ENCODE measurements at regions not wholly inside any gene's neighbourhood (a gene's known extent, or its start where the extent isn't known, plus 50 kb on each side); places are given as distances from the start of the nearest gene placed in this dataset.
"Not testable (repeated sequence)": the region's sequence is repeated elsewhere in the genome, so short reads cannot be mapped to it uniquely, and the experiment has no call there.

DNA sequence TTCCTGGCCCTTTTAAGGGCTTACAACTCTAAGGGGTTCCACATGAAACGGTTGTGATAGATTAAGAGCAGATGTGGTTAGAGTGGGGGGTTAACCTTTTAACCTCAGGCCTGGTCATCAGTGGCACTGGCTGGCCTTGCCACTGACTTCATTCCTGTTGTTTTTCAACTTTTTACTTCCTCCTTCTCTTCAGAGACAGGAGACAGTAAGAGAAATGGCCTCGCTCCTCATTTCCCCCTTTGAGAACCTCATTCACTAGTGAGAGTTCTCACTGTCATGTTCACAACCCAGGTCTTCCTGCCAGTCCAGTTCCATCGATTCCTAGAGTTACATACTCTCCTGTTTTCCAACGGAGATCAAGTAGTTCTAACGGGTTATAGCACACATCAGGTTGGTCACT, 101.6 kb upstream of the SLC1A4 start:
- no peaks in the 10 kb centered on the region for H3K27me3 ChIP-seq (ENCODE audit: low read depth)
- H3K9me3 ChIP-seq = peaks cover 2% of the 10 kb centered on the region; the same call in 1 of the 2 replicates
- DNase-seq (ENCODE audit: low spot score in 2 of 2) = no peak
- H3K36me3 ChIP-seq (replicated peaks) = no peaks in the 10 kb centered on the region
- in situ Hi-C loops (cut with MboI; ENCODE audit: low sequenced_read_pairs) = no loop called here
- H3K4me1 ChIP-seq = no peaks in the 10 kb centered on the region
- H3K4me3 ChIP-seq = no peak overlapping the region

DNA sequence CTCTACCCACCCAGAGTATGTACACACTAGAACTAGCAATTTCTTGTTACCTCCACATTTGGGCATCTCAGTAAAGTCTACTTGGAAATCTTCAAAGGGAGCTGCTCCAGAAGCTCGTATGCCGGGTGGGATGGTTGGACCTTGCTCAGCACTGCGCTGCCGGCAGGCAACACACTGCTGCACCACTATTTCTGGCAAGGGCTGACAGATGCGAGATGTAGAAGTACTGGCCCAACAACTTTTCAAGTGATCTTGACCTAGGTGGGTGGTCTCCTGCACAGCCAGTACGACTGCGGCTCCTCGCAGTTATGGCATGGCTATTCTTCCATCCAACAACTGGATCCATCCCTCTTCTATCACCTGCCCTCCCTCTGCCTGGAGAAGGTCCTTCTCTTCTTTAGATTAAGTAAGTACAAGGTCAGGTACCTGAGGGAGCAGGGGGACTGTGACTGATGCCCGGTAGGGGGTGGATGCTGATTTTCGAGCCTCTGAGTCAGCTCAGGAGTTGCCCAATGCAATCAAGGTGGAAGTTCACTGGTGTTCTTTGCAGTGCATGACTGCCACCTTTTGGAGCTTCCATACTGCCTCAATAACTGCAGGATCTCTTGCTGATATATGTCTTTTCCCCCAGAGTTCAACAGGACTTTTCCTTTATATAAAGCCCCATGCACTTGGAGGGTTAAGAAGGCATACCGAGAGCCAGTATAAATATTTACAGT, 100.4 kb upstream of the SLC1A4 start:
- Histone ChIP-seq H3K36me3 (replicated peaks) (no peaks in the 10 kb centered on the region), H3K4me1 (no peaks in the 10 kb centered on the region), H3K9me3 (peaks cover 2% of the 10 kb centered on the region; the same call in 1 of the 2 replicates), H3K4me3 (no peak overlapping the region), H3K27me3 (ENCODE audit: low read depth) (no peaks in the 10 kb centered on the region)
- in situ Hi-C loops (cut with MboI; ENCODE audit: low sequenced_read_pairs) = no loop called here
- no peak for DNase-seq (ENCODE audit: low spot score in 2 of 2)

- H3K4me1 ChIP-seq = no peaks in the 10 kb centered on the region
- H3K36me3 ChIP-seq (replicated peaks) = no peaks in the 10 kb centered on the region
- H3K9me3 ChIP-seq = peaks cover 2% of the 10 kb centered on the region; the same call in 1 of the 2 replicates
- DNase-seq (ENCODE audit: low spot score in 2 of 2) = no peak
- in situ Hi-C loops (cut with MboI; ENCODE audit: low sequenced_read_pairs) = no loop called here
- no peaks in the 10 kb centered on the region for H3K27me3 ChIP-seq (ENCODE audit: low read depth)
- no peak overlapping the region for H3K4me3 ChIP-seq
These were observed 99.4 kb upstream of the SLC1A4 start for GRCh38 chr2:64889803-64890202.

- DNase-seq (ENCODE audit: low spot score in 2 of 2); H3K36me3 ChIP-seq (replicated peaks); H3K9me3 ChIP-seq; H3K4me3 ChIP-seq; H3K4me1 ChIP-seq; in situ Hi-C loops (cut with MboI; ENCODE audit: low sequenced_read_pairs); H3K27me3 ChIP-seq (ENCODE audit: low read depth): not testable (repeated sequence)
These were observed 92.6 kb upstream of the SLC1A4 start for GRCh38 chr2:64896572-64896971.

DNA sequence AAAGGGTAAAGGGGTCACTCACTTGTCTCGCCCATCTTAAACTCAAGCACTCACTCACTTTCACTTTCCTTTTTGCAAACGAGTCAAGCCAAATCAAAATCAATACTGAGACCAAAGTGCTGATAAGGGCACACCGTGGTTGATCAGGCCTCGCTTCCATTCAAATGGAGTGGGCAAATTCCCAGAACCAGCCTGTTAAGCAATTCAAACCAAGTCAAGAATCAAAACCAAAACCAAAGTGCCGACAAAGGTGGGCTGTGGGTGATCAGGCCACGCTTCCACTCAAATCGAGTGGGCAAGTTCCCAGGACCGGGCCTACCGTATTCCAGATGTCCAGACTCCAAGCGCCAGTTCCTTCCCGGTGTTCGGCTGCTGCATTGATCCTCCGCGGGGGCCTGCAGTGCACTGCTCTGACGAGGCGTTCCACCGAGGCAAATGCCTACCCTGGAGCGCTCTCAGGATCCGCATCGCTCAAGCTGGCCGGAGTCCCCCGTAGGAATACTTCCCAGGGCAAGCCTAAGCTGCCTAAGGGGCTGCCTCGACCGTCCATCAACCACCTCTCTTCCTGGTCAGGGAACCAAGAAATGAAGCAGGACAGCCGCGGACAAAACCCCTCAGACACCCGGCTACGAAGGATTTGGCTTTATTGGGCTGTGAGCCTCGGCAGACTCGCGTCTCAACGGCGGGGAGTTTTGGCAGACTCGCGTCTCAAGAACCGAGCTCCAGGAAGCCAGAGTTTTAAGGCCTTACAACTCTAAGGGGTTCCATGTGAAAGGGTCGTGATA, 89.9 kb upstream of the SLC1A4 start:
- no peaks in the 10 kb centered on the region for H3K9me3 ChIP-seq
- H3K36me3 ChIP-seq (replicated peaks) = no peaks in the 10 kb centered on the region
- H3K27me3 ChIP-seq (ENCODE audit: low read depth) = peaks cover 2% of the 10 kb centered on the region; the same call in 1 of the 2 replicates
- no peaks in the 10 kb centered on the region for H3K4me1 ChIP-seq
- H3K4me3 ChIP-seq = no peak overlapping the region
- DNase-seq (ENCODE audit: low spot score in 2 of 2) = no peak
- in situ Hi-C loops (cut with MboI; ENCODE audit: low sequenced_read_pairs) = no loop called here

- H3K9me3 ChIP-seq; H3K4me3 ChIP-seq; DNase-seq (ENCODE audit: low spot score in 2 of 2); H3K36me3 ChIP-seq (replicated peaks); H3K27me3 ChIP-seq (ENCODE audit: low read depth); H3K4me1 ChIP-seq: not testable (repeated sequence)
- in situ Hi-C loops (cut with MboI; ENCODE audit: low sequenced_read_pairs) = loop anchor here (25.0 kb wide), 2 partner anchors 287 to 662 kb away; no protein-coding TSS in a partner anchor
These were observed 89.3 kb upstream of the SLC1A4 start for GRCh38 chr2:64899876-64900275.

GRCh38 chr2:64904413-64905329, 84.5 kb upstream of the SLC1A4 start:
- Histone ChIP-seq H3K9me3 (no peaks in the 10 kb centered on the region), H3K27me3 (ENCODE audit: low read depth) (peaks cover 2% of the 10 kb centered on the region; the same call in 1 of the 2 replicates), H3K4me1 (no peaks in the 10 kb centered on the region), H3K4me3 (no peak overlapping the region), H3K36me3 (replicated peaks) (no peaks in the 10 kb centered on the region)
- no peak for DNase-seq (ENCODE audit: low spot score in 2 of 2)
- in situ Hi-C loops (cut with MboI; ENCODE audit: low sequenced_read_pairs) = loop anchor here (25.0 kb wide), 2 partner anchors 283 to 658 kb away; no protein-coding TSS in a partner anchor

- in situ Hi-C loops (cut with MboI; ENCODE audit: low sequenced_read_pairs) = loop anchor here (25.0 kb wide), 2 partner anchors 282 to 657 kb away; no protein-coding TSS in a partner anchor
These were observed 83.7 kb upstream of the SLC1A4 start for GRCh38 chr2:64905338-64906024.

DNA sequence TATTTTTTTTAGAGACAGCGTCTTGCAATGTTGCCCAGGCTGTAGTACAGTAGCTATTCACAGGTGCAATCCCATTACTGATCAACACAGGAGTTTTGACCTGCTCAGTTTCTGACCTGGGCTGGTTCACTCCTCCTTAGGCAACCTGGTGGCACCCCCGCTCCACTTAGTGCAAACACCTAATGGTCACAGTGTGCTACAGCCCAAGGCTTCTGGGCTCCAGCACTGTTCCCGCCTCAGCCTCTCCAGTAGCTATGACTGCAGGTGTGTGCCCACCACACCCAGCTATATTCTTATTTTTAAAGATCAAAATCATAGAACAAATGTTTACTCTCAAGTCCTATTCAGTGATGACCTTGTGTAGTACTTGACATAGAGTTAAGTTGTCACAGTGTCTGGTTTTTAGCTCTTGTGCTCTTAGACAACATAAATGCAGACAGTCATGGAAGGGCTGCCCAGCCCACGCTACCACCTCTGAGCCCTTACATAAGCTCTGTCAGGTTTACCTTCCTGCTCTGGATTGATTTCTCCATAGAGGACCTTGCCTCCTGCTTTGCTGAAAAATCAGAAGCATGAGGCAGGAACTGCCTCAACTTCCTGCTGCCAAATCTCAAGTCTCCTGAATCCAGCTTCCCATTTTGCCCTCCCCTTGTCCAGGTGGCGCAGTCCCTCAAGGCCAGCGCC, 82.2 kb upstream of the SLC1A4 start:
- Histone ChIP-seq H3K4me3 (no peak overlapping the region), H3K36me3 (replicated peaks) (no peaks in the 10 kb centered on the region), H3K27me3 (ENCODE audit: low read depth) (peaks cover 2% of the 10 kb centered on the region; the same call in 1 of the 2 replicates), H3K9me3 (no peaks in the 10 kb centered on the region), H3K4me1 (no peaks in the 10 kb centered on the region)
- DNase-seq (ENCODE audit: low spot score in 2 of 2) = no peak
- in situ Hi-C loops (cut with MboI; ENCODE audit: low sequenced_read_pairs) = loop anchor here (25.0 kb wide), 2 partner anchors 280 to 655 kb away; no protein-coding TSS in a partner anchor

More at GRCh38 chr2:64905338-64906024, 83.7 kb upstream of the SLC1A4 start:
- DNase-seq (ENCODE audit: low spot score in 2 of 2) = no peak
- Histone ChIP-seq H3K4me3 (no peak overlapping the region), H3K9me3 (no peaks in the 10 kb centered on the region), H3K36me3 (replicated peaks) (no peaks in the 10 kb centered on the region), H3K27me3 (ENCODE audit: low read depth) (peaks cover 2% of the 10 kb centered on the region; the same call in 1 of the 2 replicates), H3K4me1 (no peaks in the 10 kb centered on the region)

GRCh38 chr2:64908406-64908805, 80.8 kb upstream of the SLC1A4 start:
- peaks cover 2% of the 10 kb centered on the region; the same call in 1 of the 2 replicates for H3K27me3 ChIP-seq (ENCODE audit: low read depth)
- in situ Hi-C loops (cut with MboI; ENCODE audit: low sequenced_read_pairs) = loop anchor here (25.0 kb wide), 2 partner anchors 279 to 654 kb away; no protein-coding TSS in a partner anchor
- H3K36me3 ChIP-seq (replicated peaks) = no peaks in the 10 kb centered on the region
- no peak overlapping the region for H3K4me3 ChIP-seq
- no peak for DNase-seq (ENCODE audit: low spot score in 2 of 2)
- H3K9me3 ChIP-seq = no peaks in the 10 kb centered on the region
- H3K4me1 ChIP-seq = no peaks in the 10 kb centered on the region

GRCh38 chr2:64910523-64910922, 78.7 kb upstream of the SLC1A4 start:
- no peaks in the 10 kb centered on the region for H3K27me3 ChIP-seq (ENCODE audit: low read depth)
- H3K4me3 ChIP-seq = no peak overlapping the region
- peaks cover 14% of the 10 kb centered on the region for H3K4me1 ChIP-seq
- H3K36me3 ChIP-seq (replicated peaks) = no peaks in the 10 kb centered on the region
- no peak for DNase-seq (ENCODE audit: low spot score in 2 of 2)
- no peaks in the 10 kb centered on the region for H3K9me3 ChIP-seq
- in situ Hi-C loops (cut with MboI; ENCODE audit: low sequenced_read_pairs) = loop anchor here (25.0 kb wide), 2 partner anchors 277 to 652 kb away; no protein-coding TSS in a partner anchor

DNA sequence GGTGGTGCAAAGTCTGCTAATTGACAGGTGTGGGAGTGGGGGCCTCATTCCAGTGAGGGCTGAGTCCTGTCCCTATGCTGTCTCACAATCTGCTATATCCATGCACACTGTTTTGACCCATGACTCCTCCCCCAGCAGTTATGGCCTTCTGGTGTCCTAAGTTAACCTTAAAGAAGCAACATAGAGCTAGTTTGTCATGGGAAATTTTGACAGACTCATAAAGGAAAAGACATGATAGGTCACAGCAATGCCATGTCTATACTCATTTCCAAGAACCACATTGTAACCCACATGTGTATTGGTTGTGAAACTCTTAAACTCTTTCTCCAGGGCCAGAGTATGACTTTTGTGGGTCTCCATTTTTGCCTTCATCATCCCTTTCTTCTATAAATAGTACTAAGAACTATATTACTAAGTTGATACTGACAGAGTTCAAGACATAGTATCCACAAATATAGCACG, 78.2 kb upstream of the SLC1A4 start:
- Histone ChIP-seq H3K36me3 (replicated peaks) (no peaks in the 10 kb centered on the region), H3K4me3 (no peak overlapping the region), H3K27me3 (ENCODE audit: low read depth) (no peaks in the 10 kb centered on the region), H3K4me1 (peaks cover 14% of the 10 kb centered on the region), H3K9me3 (no peaks in the 10 kb centered on the region)
- no peak for DNase-seq (ENCODE audit: low spot score in 2 of 2)
- in situ Hi-C loops (cut with MboI; ENCODE audit: low sequenced_read_pairs) = loop anchor here (25.0 kb wide), 2 partner anchors 276 to 651 kb away; no protein-coding TSS in a partner anchor

Data from HAP-1 (cell line).